Activated T-cell treated with anti-CD3 and anti-CD28 coated beads, Interleukin-2, amount 50 U/mL, for 4 hours (primary cell): ENCODE measurements at regions not wholly inside any gene's neighbourhood (a gene's known extent, or its start where the extent isn't known, plus 50 kb on each side); places are given as distances from the start of the nearest gene placed in this dataset.

ENCODE experiments used
- ATAC-seq, 2 donors: fragments of 200-7000 bp; cut with Tn5 transposase; one replicate each; pipeline ENCODE4 v1.10.0; 2021
- DNase-seq: peaks from one replicate; pipeline ENCODE4 v3.0.0-alpha.2; 2020
- H3K27me3 Mint-ChIP-seq: one replicate; pipeline ENCODE4 v1.8.0; 2021; ENCODE audit warnings: low read depth, mixed read lengths
- H3K36me3 Mint-ChIP-seq: one replicate; pipeline ENCODE4 v1.8.0; 2022; ENCODE audit warnings: mixed read lengths; ENCODE audit not compliant: insufficient read depth
- H3K4me1 Mint-ChIP-seq: one replicate; pipeline ENCODE4 v1.8.0; 2021; ENCODE audit warnings: low read depth, mixed read lengths
- H3K4me3 Mint-ChIP-seq: one replicate; pipeline ENCODE4 v1.8.0; 2021; ENCODE audit warnings: mild to moderate bottlenecking, moderate library complexity, mixed read lengths
- H3K9me3 Mint-ChIP-seq: one replicate; pipeline ENCODE4 v1.8.0; 2021; ENCODE audit warnings: mixed read lengths

- H3K36me3 Mint-ChIP-seq = no peaks in the 10 kb centered on the region
- no peak overlapping the region for H3K4me3 Mint-ChIP-seq
- DNase-seq (no peak), ATAC-seq (no peak)
- peaks cover 7% of the 10 kb centered on the region for H3K9me3 Mint-ChIP-seq
- no peaks in the 10 kb centered on the region for H3K4me1 Mint-ChIP-seq
- no peaks in the 10 kb centered on the region for H3K27me3 Mint-ChIP-seq
These were observed 775.1 kb upstream of the NRSN1 start for GRCh38 chr6:23350752-23351453.

DNA sequence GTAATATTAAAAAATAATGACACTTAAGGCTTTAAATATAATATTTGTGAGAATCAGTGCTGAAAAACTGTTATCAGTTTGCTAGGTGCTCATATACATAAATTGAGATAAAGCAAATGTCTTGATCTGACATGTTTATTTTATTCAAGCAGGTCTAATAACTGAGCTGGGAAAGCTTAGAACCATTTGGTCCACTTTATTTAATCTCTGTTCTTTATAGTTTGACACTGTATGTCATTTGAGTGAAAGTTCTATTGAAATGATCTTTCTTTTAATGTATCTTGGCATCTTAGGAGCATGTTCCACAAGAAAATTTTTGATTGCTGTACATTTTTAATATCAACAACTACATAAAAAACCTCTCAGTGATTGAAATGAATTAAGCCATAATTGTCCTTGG is 772.0 kb upstream of the NRSN1 start:
- H3K4me1 Mint-ChIP-seq = no peaks in the 10 kb centered on the region
- no peak overlapping the region for H3K4me3 Mint-ChIP-seq
- no peaks in the 10 kb centered on the region for H3K27me3 Mint-ChIP-seq
- DNase-seq = no peak
- peaks cover 12% of the 10 kb centered on the region for H3K9me3 Mint-ChIP-seq
- ATAC-seq = no peak
- no peaks in the 10 kb centered on the region for H3K36me3 Mint-ChIP-seq

DNA sequence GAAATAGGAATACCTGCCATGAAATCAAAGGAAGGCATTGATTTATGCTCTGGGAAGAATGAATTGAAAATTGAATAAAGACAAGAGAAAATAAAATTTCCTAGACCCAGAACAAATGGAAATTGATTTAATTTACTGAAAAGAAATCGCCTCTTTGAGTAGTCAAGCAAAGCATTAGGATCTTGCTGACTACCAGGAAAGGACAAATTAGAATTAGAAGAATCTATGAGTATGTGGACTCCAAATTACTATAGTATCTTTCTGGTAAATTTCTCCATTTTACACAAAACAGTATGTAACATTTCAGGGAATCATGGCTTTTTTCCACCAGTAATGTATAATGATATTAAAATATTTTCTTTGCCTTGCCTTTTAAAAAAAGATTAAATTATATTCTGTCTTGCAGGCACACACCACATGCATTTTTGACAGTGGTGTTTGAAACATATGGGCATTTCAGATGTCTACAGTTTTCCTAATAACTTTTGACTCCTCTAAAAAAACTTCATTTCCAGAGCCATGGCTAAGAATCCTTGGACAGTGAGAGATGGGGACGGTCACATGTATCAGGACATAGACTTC is 768.7 kb upstream of the NRSN1 start:
- ATAC-seq (no peak), DNase-seq (no peak)

DNA sequence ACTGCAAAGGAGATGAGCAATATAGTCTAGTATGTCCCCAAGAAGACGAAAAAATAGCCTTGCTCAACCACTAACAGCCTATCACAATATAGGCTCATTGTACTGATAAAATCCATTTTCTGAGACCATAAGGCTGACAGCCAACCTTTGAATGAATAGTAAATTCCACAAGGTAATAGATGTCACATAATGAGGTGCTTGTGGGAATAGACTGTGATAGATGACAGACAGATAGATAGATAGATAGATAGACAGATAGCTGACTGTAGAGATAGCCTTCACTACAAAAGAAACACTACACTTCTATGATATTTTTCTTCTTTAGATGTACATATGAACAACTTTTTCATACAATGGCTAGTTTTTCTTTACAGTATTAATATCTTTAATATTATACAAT is 760.3 kb upstream of the NRSN1 start:
- DNase-seq (no peak), ATAC-seq (no peak)
- Mint-ChIP-seq H3K9me3 (peaks cover 8% of the 10 kb centered on the region), H3K4me3 (no peak overlapping the region), H3K27me3 (no peaks in the 10 kb centered on the region), H3K36me3 (no peaks in the 10 kb centered on the region), H3K4me1 (no peaks in the 10 kb centered on the region)

More for the DNA sequence above, 768.7 kb upstream of the NRSN1 start:
- H3K4me3 Mint-ChIP-seq = no peak overlapping the region
- no peaks in the 10 kb centered on the region for H3K27me3 Mint-ChIP-seq
- no peaks in the 10 kb centered on the region for H3K4me1 Mint-ChIP-seq
- no peaks in the 10 kb centered on the region for H3K36me3 Mint-ChIP-seq
- peaks cover 9% of the 10 kb centered on the region for H3K9me3 Mint-ChIP-seq

DNA sequence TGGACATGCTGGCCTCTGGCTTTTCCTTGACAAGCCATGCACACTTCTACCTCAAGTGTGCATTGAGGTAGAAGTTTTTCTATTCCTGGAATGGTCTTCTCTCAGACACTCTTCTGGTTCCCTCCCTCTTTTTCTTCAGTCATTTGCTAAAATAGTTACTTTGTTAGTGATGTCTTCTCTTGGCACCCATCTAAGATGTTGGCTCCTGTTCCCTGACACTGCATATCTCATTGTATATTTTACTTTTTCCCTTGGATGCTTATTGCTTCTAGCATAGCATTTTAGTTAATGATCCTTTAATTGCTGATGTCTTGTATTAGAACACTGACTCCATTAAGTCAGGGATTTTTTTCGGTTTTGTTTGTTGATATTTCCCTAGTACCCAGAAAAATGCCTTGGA is 758.7 kb upstream of the NRSN1 start:
- H3K4me1 Mint-ChIP-seq = no peaks in the 10 kb centered on the region
- no peak overlapping the region for H3K4me3 Mint-ChIP-seq
- H3K27me3 Mint-ChIP-seq = no peaks in the 10 kb centered on the region
- DNase-seq (no peak), ATAC-seq (no peak)
- H3K36me3 Mint-ChIP-seq = no peaks in the 10 kb centered on the region
- H3K9me3 Mint-ChIP-seq = peaks cover 12% of the 10 kb centered on the region

DNA sequence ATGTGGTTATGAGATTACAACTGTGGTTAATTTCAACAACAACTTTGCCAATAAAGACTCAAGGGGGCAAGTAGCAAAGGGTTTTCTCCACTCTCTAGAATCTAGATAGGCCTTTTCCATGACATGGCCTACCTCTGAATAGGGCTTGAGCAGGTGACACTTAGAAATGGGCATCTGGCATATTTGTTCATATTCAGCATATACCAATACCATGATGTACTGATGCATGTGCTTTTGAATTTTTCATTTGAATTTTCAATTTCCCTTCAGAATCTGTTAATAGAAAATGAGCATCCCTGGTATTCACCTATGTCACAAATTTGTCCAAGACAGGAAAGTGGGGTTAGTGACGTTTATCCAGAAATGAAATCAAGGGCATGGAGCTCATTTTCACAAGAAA is 757.5 kb upstream of the NRSN1 start:
- no peak for DNase-seq
- no peaks in the 10 kb centered on the region for H3K4me1 Mint-ChIP-seq
- no peaks in the 10 kb centered on the region for H3K27me3 Mint-ChIP-seq
- H3K36me3 Mint-ChIP-seq = no peaks in the 10 kb centered on the region
- ATAC-seq = no peak
- peaks cover 10% of the 10 kb centered on the region for H3K9me3 Mint-ChIP-seq
- H3K4me3 Mint-ChIP-seq = no peak overlapping the region

DNA sequence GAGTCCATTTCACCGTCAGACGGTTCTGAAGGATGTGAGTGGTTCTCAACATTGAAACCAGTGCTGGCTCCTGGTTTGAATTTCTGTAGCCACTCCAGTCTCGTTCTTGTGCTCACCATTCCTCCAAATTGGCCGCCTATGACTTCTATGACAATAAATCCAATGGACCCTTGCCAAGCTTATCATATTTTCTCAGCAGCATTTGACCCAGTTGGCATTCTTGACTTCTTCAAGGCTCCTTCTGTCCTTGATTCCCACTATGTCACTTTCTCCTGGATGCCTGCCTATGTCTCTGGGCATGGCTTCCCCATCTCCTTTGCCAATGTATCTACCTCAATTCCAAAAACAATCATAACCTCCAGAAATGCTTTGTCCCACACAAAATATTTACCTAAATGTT is 756.0 kb upstream of the NRSN1 start:
- Mint-ChIP-seq H3K9me3 (peaks cover 8% of the 10 kb centered on the region), H3K27me3 (no peaks in the 10 kb centered on the region), H3K36me3 (no peaks in the 10 kb centered on the region), H3K4me3 (no peak overlapping the region), H3K4me1 (no peaks in the 10 kb centered on the region)
- no peak for ATAC-seq
- no peak for DNase-seq

- ATAC-seq (no peak), DNase-seq (no peak)
- no peaks in the 10 kb centered on the region for H3K27me3 Mint-ChIP-seq
- H3K36me3 Mint-ChIP-seq = no peaks in the 10 kb centered on the region
- H3K4me1 Mint-ChIP-seq = no peaks in the 10 kb centered on the region
- H3K9me3 Mint-ChIP-seq = peaks cover 8% of the 10 kb centered on the region
- H3K4me3 Mint-ChIP-seq = no peak overlapping the region
These were observed 754.7 kb upstream of the NRSN1 start for GRCh38 chr6:23371132-23371915.

GRCh38 chr6:23377830-23378229 is 748.2 kb upstream of the NRSN1 start:
- Mint-ChIP-seq H3K4me1 (no peaks in the 10 kb centered on the region), H3K4me3 (no peak overlapping the region), H3K27me3 (no peaks in the 10 kb centered on the region), H3K36me3 (no peaks in the 10 kb centered on the region), H3K9me3 (peaks cover 12% of the 10 kb centered on the region)
- no peak for DNase-seq
- ATAC-seq = no peak

GRCh38 chr6:23380465-23380864 is 745.5 kb upstream of the NRSN1 start:
- Mint-ChIP-seq H3K9me3 (peaks cover 12% of the 10 kb centered on the region), H3K4me1 (no peaks in the 10 kb centered on the region), H3K27me3 (no peaks in the 10 kb centered on the region), H3K4me3 (no peak overlapping the region), H3K36me3 (no peaks in the 10 kb centered on the region)
- no peak for ATAC-seq
- no peak for DNase-seq

GRCh38 chr6:23388086-23388783 is 737.8 kb upstream of the NRSN1 start:
- Mint-ChIP-seq H3K4me1 (no peaks in the 10 kb centered on the region), H3K36me3 (no peaks in the 10 kb centered on the region), H3K4me3 (no peak overlapping the region), H3K9me3 (peaks cover 11% of the 10 kb centered on the region), H3K27me3 (no peaks in the 10 kb centered on the region)
- ATAC-seq = no peak
- no peak for DNase-seq

GRCh38 chr6:23389386-23389785 is 736.6 kb upstream of the NRSN1 start:
- Mint-ChIP-seq H3K9me3 (peaks cover 11% of the 10 kb centered on the region), H3K27me3 (no peaks in the 10 kb centered on the region), H3K4me3 (no peak overlapping the region), H3K4me1 (no peaks in the 10 kb centered on the region), H3K36me3 (no peaks in the 10 kb centered on the region)
- no peak for DNase-seq
- ATAC-seq = no peak

GRCh38 chr6:23390221-23390620 is 735.8 kb upstream of the NRSN1 start:
- Mint-ChIP-seq H3K27me3 (no peaks in the 10 kb centered on the region), H3K4me3 (no peak overlapping the region), H3K36me3 (no peaks in the 10 kb centered on the region), H3K4me1 (no peaks in the 10 kb centered on the region), H3K9me3 (peaks cover 11% of the 10 kb centered on the region)
- DNase-seq = no peak
- ATAC-seq = no peak

DNA sequence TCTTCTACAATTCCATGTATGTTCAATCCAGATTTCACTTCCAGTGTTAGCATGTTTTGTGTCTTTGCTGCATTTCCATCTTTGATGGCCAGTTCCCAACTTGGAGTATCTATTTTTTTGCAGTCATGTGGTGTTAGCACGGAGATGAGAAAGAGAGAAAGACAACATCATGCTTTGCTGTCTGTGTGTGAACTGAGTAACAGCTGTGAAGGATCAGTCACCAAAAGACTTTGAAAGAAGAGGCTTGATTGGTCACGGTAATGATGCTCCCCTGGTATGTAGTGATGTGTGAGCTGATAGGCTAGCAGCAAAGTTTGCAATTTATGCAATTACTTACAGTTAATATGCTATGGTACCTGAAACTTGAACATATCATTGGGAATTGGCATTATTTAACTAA is 731.3 kb upstream of the NRSN1 start:
- Mint-ChIP-seq H3K36me3 (no peaks in the 10 kb centered on the region), H3K4me3 (no peak overlapping the region), H3K4me1 (no peaks in the 10 kb centered on the region), H3K9me3 (peaks cover 11% of the 10 kb centered on the region), H3K27me3 (no peaks in the 10 kb centered on the region)
- ATAC-seq (no peak), DNase-seq (no peak)
